ENCODE measurements at regions not wholly inside any gene's neighbourhood (a gene's known extent, or its start where the extent isn't known, plus 50 kb on each side); places are given as distances from the start of the nearest gene placed in this dataset.

GRCh38 chr11:122214080-122214479 lies 98.1 kb upstream of the BLID start:
- Histone ChIP-seq H3K36me3 (no peaks in the 10 kb centered on the region), H3K4me3 (no peak overlapping the region), H3K9me3 (no peaks in the 10 kb centered on the region), H3K4me1 (peaks cover 0 to 38% of the 10 kb centered on the region in 2 donors), H3K27me3 (no peaks in the 10 kb centered on the region), H3K27ac (no peak overlapping the region)
- no peak for DNase-seq (ENCODE audit: low spot score)
- no peak for TF ChIP-seq CTCF (IDR thresholded peaks at IDR 0.05)

DNA sequence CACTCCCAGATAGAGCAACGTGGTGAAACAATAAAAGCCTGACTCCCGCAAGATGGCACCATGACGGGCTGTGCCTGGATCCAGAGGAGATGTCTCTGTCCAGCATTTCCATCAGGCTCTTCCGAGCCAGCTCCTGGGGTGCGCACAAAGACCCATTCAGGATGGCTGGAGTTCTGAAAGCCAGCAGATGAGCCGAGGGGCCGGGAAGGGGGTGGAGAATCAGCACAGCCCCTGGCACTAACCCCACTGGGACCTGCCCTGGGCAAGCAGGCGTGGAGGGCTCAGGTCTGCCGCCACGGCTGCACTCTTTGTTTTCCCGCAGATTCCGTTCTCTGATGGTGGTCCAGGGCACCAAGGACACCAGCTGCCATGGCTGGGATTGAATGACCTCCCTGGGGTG lies 97.2 kb upstream of the BLID start:
- peak overlapping the region in 1 of 2 donors; percentile 6 for H3K27ac ChIP-seq
- H3K4me1 ChIP-seq = peaks cover 0 to 47% of the 10 kb centered on the region in 2 donors
- no peak for DNase-seq (ENCODE audit: low spot score)
- no peak for TF ChIP-seq CTCF (IDR thresholded peaks at IDR 0.05)
- no peak overlapping the region for H3K4me3 ChIP-seq
- H3K27me3 ChIP-seq = no peaks in the 10 kb centered on the region
- no peaks in the 10 kb centered on the region for H3K9me3 ChIP-seq
- H3K36me3 ChIP-seq = no peaks in the 10 kb centered on the region

DNA sequence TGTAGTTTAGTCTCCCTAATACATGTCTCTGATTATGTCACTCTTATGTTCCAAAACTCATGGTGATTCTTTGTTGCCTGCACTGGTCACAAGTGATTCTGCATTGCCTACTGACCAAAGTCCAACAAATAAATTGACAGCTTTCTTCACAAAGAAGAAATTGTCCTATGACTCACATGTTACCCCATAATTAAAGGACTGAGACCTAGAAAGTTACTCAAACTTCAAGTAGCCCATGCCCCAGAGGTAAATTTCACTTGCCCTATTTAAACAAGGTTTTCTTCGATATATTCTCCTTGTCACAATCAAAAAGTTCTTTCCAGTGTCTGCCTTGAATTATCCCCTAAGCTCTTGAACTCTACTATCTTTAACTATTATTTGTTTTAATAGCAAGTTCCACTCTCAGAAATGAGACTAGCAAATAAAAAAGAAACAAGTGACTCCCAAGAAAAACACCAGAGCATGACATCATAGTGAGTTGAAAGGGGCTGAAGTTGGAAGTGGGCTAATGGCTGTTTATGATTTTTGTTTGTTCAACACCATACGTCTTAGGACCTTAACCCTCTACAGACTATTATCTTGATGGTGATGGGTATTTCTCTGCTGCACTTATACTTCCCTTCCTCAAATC lies 94.5 kb upstream of the BLID start:
- no peaks in the 10 kb centered on the region for H3K9me3 ChIP-seq
- no peak overlapping the region for H3K4me3 ChIP-seq
- no peaks in the 10 kb centered on the region for H3K27me3 ChIP-seq
- no peak for DNase-seq (ENCODE audit: low spot score)
- peak overlapping the region; percentile 3 to 69 for H3K27ac ChIP-seq
- no peaks in the 10 kb centered on the region for H3K36me3 ChIP-seq
- no peak for TF ChIP-seq CTCF (IDR thresholded peaks at IDR 0.05)
- H3K4me1 ChIP-seq = peaks cover 0 to 50% of the 10 kb centered on the region in 2 donors

GRCh38 chr11:122209619-122210366 lies 93.8 kb upstream of the BLID start:
- peak overlapping the region; percentile 3 to 69 for H3K27ac ChIP-seq
- peaks cover 0 to 43% of the 10 kb centered on the region in 2 donors for H3K4me1 ChIP-seq
- no peaks in the 10 kb centered on the region for H3K27me3 ChIP-seq
- DNase-seq (ENCODE audit: low spot score) = peak; percentile 90
- no peak for TF ChIP-seq CTCF (IDR thresholded peaks at IDR 0.05)
- no peak overlapping the region for H3K4me3 ChIP-seq
- no peaks in the 10 kb centered on the region for H3K9me3 ChIP-seq
- no peaks in the 10 kb centered on the region for H3K36me3 ChIP-seq

DNA sequence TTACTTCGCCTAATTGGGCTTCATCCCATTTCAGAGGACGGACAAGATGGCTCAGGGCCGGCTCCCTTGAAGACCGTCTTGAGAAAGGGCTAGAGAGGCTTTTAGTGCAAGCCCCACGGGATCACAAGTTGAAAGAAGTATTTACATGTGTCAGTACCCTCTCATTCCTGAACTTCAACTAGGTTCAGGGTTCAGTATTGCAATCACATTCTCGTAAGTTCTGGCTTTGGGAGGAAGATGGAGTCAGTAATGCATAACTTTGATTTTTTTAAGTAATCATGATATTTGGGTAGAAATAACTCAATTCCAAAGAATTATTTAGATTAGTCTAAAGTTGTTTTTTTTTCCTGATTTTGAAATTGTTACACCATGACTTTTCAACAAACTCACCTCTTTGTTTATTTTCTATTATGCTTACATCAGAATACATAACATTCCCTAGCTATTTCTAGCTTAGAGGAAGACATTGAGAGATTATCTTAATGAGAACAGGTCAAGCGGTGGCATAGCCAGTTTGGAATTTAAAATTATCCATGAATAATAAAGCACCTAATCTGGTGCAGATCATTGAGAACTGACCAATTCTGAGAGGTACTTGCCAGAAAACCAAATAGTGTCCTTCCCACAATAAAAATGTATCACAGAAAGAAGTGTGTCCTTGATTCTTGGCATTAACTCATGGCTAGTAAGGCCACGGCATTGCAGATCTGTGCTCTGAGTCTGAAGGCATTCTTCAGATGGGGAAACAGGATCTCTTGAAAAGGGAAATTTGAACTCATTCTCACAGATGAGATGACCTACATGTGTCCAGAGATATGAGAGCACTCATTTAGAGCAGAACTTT lies 92.1 kb upstream of the BLID start:
- TF ChIP-seq CTCF (IDR thresholded peaks at IDR 0.05) = no peak
- Histone ChIP-seq H3K27ac (peak overlapping the region; percentile 46 to 69), H3K9me3 (no peaks in the 10 kb centered on the region), H3K36me3 (no peaks in the 10 kb centered on the region), H3K4me3 (no peak overlapping the region), H3K4me1 (peaks cover 0 to 38% of the 10 kb centered on the region in 2 donors), H3K27me3 (no peaks in the 10 kb centered on the region)
- no peak for DNase-seq (ENCODE audit: low spot score)
